ENCODE measurements at regions not wholly inside any gene's neighbourhood (a gene's known extent, or its start where the extent isn't known, plus 50 kb on each side); places are given as distances from the start of the nearest gene placed in this dataset.

- TF ChIP-seq JUND (IDR thresholded peaks at IDR 0.05; ENCODE audit: low read depth), result no peak
- no peak for DNase-seq (ENCODE audit: low read depth in 1 of 2, low spot score in 1 of 2)
- in situ Hi-C loops (cut with HindIII; ENCODE audit: low pct_unique_long_range_greater_than_20kb, low sequenced_read_pairs), result no loop called here
Measured at GRCh38 chr18:67969458-67969857, 452.9 kb upstream of the DSEL start.

- no peak for TF ChIP-seq JUND (IDR thresholded peaks at IDR 0.05; ENCODE audit: low read depth)
- DNase-seq (ENCODE audit: low read depth in 1 of 2, low spot score in 1 of 2), result no peak
Measured at GRCh38 chr18:67966224-67966623, 449.7 kb upstream of the DSEL start.

GRCh38 chr18:67964462-67964861, 447.9 kb upstream of the DSEL start:
- in situ Hi-C loops (cut with HindIII; ENCODE audit: low pct_unique_long_range_greater_than_20kb, low sequenced_read_pairs), result no loop called here

More at GRCh38 chr18:67966224-67966623, 449.7 kb upstream of the DSEL start:
- in situ Hi-C loops (cut with HindIII; ENCODE audit: low pct_unique_long_range_greater_than_20kb, low sequenced_read_pairs), result no loop called here

GRCh38 chr18:67961701-67962440, 445.4 kb upstream of the DSEL start:
- no peak for TF ChIP-seq JUND (IDR thresholded peaks at IDR 0.05; ENCODE audit: low read depth)
- in situ Hi-C loops (cut with HindIII; ENCODE audit: low pct_unique_long_range_greater_than_20kb, low sequenced_read_pairs), result no loop called here

More at GRCh38 chr18:67964462-67964861, 447.9 kb upstream of the DSEL start:
- no peak for TF ChIP-seq JUND (IDR thresholded peaks at IDR 0.05; ENCODE audit: low read depth)
- no peak for DNase-seq (ENCODE audit: low read depth in 1 of 2, low spot score in 1 of 2)

GRCh38 chr18:67957684-67958083, 441.2 kb upstream of the DSEL start:
- DNase-seq (ENCODE audit: low read depth in 1 of 2, low spot score in 1 of 2), result no peak
- in situ Hi-C loops (cut with HindIII; ENCODE audit: low pct_unique_long_range_greater_than_20kb, low sequenced_read_pairs), result no loop called here

More at GRCh38 chr18:67961701-67962440, 445.4 kb upstream of the DSEL start:
- no peak for DNase-seq (ENCODE audit: low read depth in 1 of 2, low spot score in 1 of 2)

GRCh38 chr18:67954594-67954993, 438.1 kb upstream of the DSEL start:
- in situ Hi-C loops (cut with HindIII; ENCODE audit: low pct_unique_long_range_greater_than_20kb, low sequenced_read_pairs), result no loop called here
- TF ChIP-seq JUND (IDR thresholded peaks at IDR 0.05; ENCODE audit: low read depth), result no peak
- DNase-seq (ENCODE audit: low read depth in 1 of 2, low spot score in 1 of 2), result no peak

More at GRCh38 chr18:67957684-67958083, 441.2 kb upstream of the DSEL start:
- no peak for TF ChIP-seq JUND (IDR thresholded peaks at IDR 0.05; ENCODE audit: low read depth)

GRCh38 chr18:67951137-67951536, 434.6 kb upstream of the DSEL start:
- TF ChIP-seq JUND (IDR thresholded peaks at IDR 0.05; ENCODE audit: low read depth), result no peak
- no peak for DNase-seq (ENCODE audit: low read depth in 1 of 2, low spot score in 1 of 2)
- in situ Hi-C loops (cut with HindIII; ENCODE audit: low pct_unique_long_range_greater_than_20kb, low sequenced_read_pairs), result no loop called here

- DNase-seq (ENCODE audit: low read depth in 1 of 2, low spot score in 1 of 2), result no peak
- in situ Hi-C loops (cut with HindIII; ENCODE audit: low pct_unique_long_range_greater_than_20kb, low sequenced_read_pairs), result no loop called here
- TF ChIP-seq JUND (IDR thresholded peaks at IDR 0.05; ENCODE audit: low read depth), result no peak
Measured at GRCh38 chr18:67938660-67939059, 422.1 kb upstream of the DSEL start.

GRCh38 chr18:67935638-67936037, 419.1 kb upstream of the DSEL start:
- TF ChIP-seq JUND (IDR thresholded peaks at IDR 0.05; ENCODE audit: low read depth), result no peak
- no peak for DNase-seq (ENCODE audit: low read depth in 1 of 2, low spot score in 1 of 2)
- in situ Hi-C loops (cut with HindIII; ENCODE audit: low pct_unique_long_range_greater_than_20kb, low sequenced_read_pairs), result no loop called here

- no peak for DNase-seq (ENCODE audit: low read depth in 1 of 2, low spot score in 1 of 2)
- in situ Hi-C loops (cut with HindIII; ENCODE audit: low pct_unique_long_range_greater_than_20kb, low sequenced_read_pairs), result no loop called here
- TF ChIP-seq JUND (IDR thresholded peaks at IDR 0.05; ENCODE audit: low read depth), result no peak
Measured at GRCh38 chr18:67933271-67933670, 416.8 kb upstream of the DSEL start.

- in situ Hi-C loops (cut with HindIII; ENCODE audit: low pct_unique_long_range_greater_than_20kb, low sequenced_read_pairs), result no loop called here
- DNase-seq (ENCODE audit: low read depth in 1 of 2, low spot score in 1 of 2), result no peak
- TF ChIP-seq JUND (IDR thresholded peaks at IDR 0.05; ENCODE audit: low read depth), result no peak
Measured at GRCh38 chr18:67932271-67932670, 415.8 kb upstream of the DSEL start.

GRCh38 chr18:67926929-67927864, 410.7 kb upstream of the DSEL start:
- DNase-seq (ENCODE audit: low read depth in 1 of 2, low spot score in 1 of 2), result no peak
- TF ChIP-seq JUND (IDR thresholded peaks at IDR 0.05; ENCODE audit: low read depth), result no peak
- in situ Hi-C loops (cut with HindIII; ENCODE audit: low pct_unique_long_range_greater_than_20kb, low sequenced_read_pairs), result no loop called here

- DNase-seq (ENCODE audit: low read depth in 1 of 2, low spot score in 1 of 2), result no peak
- no peak for TF ChIP-seq JUND (IDR thresholded peaks at IDR 0.05; ENCODE audit: low read depth)
- in situ Hi-C loops (cut with HindIII; ENCODE audit: low pct_unique_long_range_greater_than_20kb, low sequenced_read_pairs), result no loop called here
Measured at GRCh38 chr18:67924656-67925055, 408.1 kb upstream of the DSEL start.
